Endothelial cell of umbilical vein (primary cell): ENCODE measurements at regions not wholly inside any gene's neighbourhood (a gene's known extent, or its start where the extent isn't known, plus 50 kb on each side); places are given as distances from the start of the nearest gene placed in this dataset.

Experiments used
- EZH2 ChIP-seq: IDR thresholded peaks from 2 replicates; pipeline ENCODE4 v1.6.1; 2012; ENCODE audit warnings: borderline replicate concordance, low read depth, mild to moderate bottlenecking, moderate library complexity, low read length, inconsistent platforms; ENCODE audit not compliant: severe bottlenecking
- JUN ChIP-seq: IDR thresholded peaks from 2 replicates; pipeline ENCODE4 v1.6.1; 2011; ENCODE audit warnings: borderline replicate concordance, low read depth; ENCODE audit not compliant: insufficient read length, insufficient read depth
- POLR2A ChIP-seq: IDR thresholded peaks from 2 replicates; pipeline ENCODE4 v1.6.1; 2012; ENCODE audit warnings: low read depth, mild to moderate bottlenecking, control low read depth, low read length
- TF ChIP-seq, protein P1 (sequence below), 2 donors: IDR thresholded peaks; 1 replicate in 1 of 2; 2 replicates in 1 of 2; pipeline ENCODE4 v1.5.1; 2011; ENCODE audit warnings: low read length in 2 of 2, mild to moderate bottlenecking in 2 of 2, moderate library complexity in 2 of 2, control low read depth in 1 of 2, inconsistent platforms in 1 of 2, low read depth in 1 of 2; ENCODE audit not compliant: insufficient read depth in 1 of 2; ENCODE audit errors: extremely low read depth in 1 of 2

DNA sequence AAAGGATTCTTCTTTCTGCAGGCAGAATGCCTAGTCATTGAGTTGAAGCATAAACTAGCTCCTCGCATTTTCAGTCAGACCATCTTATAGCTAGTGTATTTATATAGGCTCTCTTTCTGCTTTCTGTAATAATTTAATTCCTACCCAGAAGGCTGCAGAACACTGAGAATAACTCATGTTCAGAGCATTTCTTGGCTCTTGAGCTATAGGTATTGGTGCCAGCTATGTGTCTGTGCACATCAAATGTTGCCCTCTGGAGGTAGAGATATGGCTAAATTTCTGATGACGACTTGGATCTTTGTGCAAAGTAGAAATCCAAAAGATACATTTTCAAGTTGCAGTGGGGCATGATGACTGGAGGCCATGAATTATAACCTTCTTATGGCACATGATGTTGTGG lies 336.2 kb upstream of the TPM1 start:
- TF ChIP-seq POLR2A (no peak), JUN (no peak), EZH2 (no peak)
- TF ChIP-seq, protein P1, sequence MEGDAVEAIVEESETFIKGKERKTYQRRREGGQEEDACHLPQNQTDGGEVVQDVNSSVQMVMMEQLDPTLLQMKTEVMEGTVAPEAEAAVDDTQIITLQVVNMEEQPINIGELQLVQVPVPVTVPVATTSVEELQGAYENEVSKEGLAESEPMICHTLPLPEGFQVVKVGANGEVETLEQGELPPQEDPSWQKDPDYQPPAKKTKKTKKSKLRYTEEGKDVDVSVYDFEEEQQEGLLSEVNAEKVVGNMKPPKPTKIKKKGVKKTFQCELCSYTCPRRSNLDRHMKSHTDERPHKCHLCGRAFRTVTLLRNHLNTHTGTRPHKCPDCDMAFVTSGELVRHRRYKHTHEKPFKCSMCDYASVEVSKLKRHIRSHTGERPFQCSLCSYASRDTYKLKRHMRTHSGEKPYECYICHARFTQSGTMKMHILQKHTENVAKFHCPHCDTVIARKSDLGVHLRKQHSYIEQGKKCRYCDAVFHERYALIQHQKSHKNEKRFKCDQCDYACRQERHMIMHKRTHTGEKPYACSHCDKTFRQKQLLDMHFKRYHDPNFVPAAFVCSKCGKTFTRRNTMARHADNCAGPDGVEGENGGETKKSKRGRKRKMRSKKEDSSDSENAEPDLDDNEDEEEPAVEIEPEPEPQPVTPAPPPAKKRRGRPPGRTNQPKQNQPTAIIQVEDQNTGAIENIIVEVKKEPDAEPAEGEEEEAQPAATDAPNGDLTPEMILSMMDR (IDR thresholded peaks at IDR 0.05; ENCODE audit: extremely low read depth in 1 of 2, insufficient read depth in 1 of 2, low read depth in 1 of 2, low read length in 2 of 2): no peak
